CMK (cell line): ENCODE measurements at regions not wholly inside any gene's neighbourhood (a gene's known extent, or its start where the extent isn't known, plus 50 kb on each side); places are given as distances from the start of the nearest gene placed in this dataset.
"Not testable (repeated sequence)": the region's sequence is repeated elsewhere in the genome, so short reads cannot be mapped to it uniquely, and the experiment has no call there.

Experiments
- DNase-seq: peaks from one replicate; pipeline ENCODE4 v3.0.0-alpha.2; 2010; ENCODE audit warnings: low read depth

- no peak for DNase-seq
Observed at GRCh38 chr3:87581240-87581639, 304.9 kb upstream of the POU1F1 start.

GRCh38 chr3:87576752-87577151 is 300.4 kb upstream of the POU1F1 start:
- DNase-seq = no peak

- no peak for DNase-seq
Observed at GRCh38 chr3:87575550-87575949, 299.2 kb upstream of the POU1F1 start.

- no peak for DNase-seq
Observed at GRCh38 chr3:87568331-87568730, 291.9 kb upstream of the POU1F1 start.

GRCh38 chr3:87564438-87564837 is 288.1 kb upstream of the POU1F1 start:
- no peak for DNase-seq

- no peak for DNase-seq
Observed at GRCh38 chr3:87563712-87564111, 287.3 kb upstream of the POU1F1 start.

GRCh38 chr3:87558492-87558891 is 282.1 kb upstream of the POU1F1 start:
- no peak for DNase-seq

GRCh38 chr3:87555290-87555689 is 278.9 kb upstream of the POU1F1 start:
- DNase-seq = no peak

GRCh38 chr3:87553058-87553457 is 276.7 kb upstream of the POU1F1 start:
- DNase-seq = no peak

GRCh38 chr3:87550892-87551291 is 274.5 kb upstream of the POU1F1 start:
- DNase-seq = no peak

GRCh38 chr3:87549208-87549607 is 272.8 kb upstream of the POU1F1 start:
- no peak for DNase-seq

GRCh38 chr3:87548271-87548670 is 271.9 kb upstream of the POU1F1 start:
- DNase-seq = no peak

GRCh38 chr3:87546216-87546615 is 269.8 kb upstream of the POU1F1 start:
- DNase-seq = no peak

- DNase-seq = not testable (repeated sequence)
Observed at GRCh38 chr3:87543408-87543807, 267.0 kb upstream of the POU1F1 start.

GRCh38 chr3:87541723-87542122 is 265.3 kb upstream of the POU1F1 start:
- no peak for DNase-seq

- not testable (repeated sequence) for DNase-seq
Observed at GRCh38 chr3:87538722-87539121, 262.3 kb upstream of the POU1F1 start.

GRCh38 chr3:87509401-87509800 is 233.0 kb upstream of the POU1F1 start:
- DNase-seq = no peak

GRCh38 chr3:87508921-87509320 is 232.5 kb upstream of the POU1F1 start:
- DNase-seq = no peak

- DNase-seq = no peak
Observed at GRCh38 chr3:87507753-87508152, 231.4 kb upstream of the POU1F1 start.

- DNase-seq = no peak
Observed at GRCh38 chr3:87503900-87504498, 227.6 kb upstream of the POU1F1 start.

GRCh38 chr3:87501076-87501475 is 224.7 kb upstream of the POU1F1 start:
- DNase-seq = no peak

- DNase-seq = no peak
Observed at GRCh38 chr3:87498358-87499080, 222.1 kb upstream of the POU1F1 start.

GRCh38 chr3:87495938-87496337 is 219.6 kb upstream of the POU1F1 start:
- no peak for DNase-seq

GRCh38 chr3:87494264-87494663 is 217.9 kb upstream of the POU1F1 start:
- DNase-seq = no peak
